WTC11 (cell line): ENCODE measurements at regions not wholly inside any gene's neighbourhood (a gene's known extent, or its start where the extent isn't known, plus 50 kb on each side); places are given as distances from the start of the nearest gene placed in this dataset.

Experiments
- ATAC-seq: fragments of 200-7000 bp; cut with Tn5 transposase; 2 replicates; pipeline ENCODE4 v1.10.0; 2021; ENCODE audit warnings: mild to moderate bottlenecking, moderate library complexity
- CTCF ChIA-PET: fragments of 300-600 bp; sonication (Branson Sonifier 250); formaldehyde crosslinking; loops from one replicate; lab custom pipeline; 2021; ENCODE audit warnings: antibody characterized with exemption; lab: Charles Lee
- POLR2A ChIA-PET: fragments of 350-600 bp; sonication (Branson Sonifier 250); formaldehyde crosslinking; loops from one replicate; lab custom pipeline; 2021; ENCODE audit warnings: antibody characterized with exemption; lab: Charles Lee
- DNase-seq: peaks from one replicate; pipeline ENCODE4 v3.0.0; 2021; ENCODE audit warnings: low spot score
- H3K27ac Mint-ChIP-seq: 2 replicates; pipeline ENCODE4 v1.8.0; 2021; ENCODE audit warnings: mixed read lengths
- H3K27me3 Mint-ChIP-seq: 2 replicates; pipeline ENCODE4 v1.8.0; 2021; ENCODE audit warnings: low read depth, mild to moderate bottlenecking, moderate library complexity, mixed read lengths
- H3K36me3 Mint-ChIP-seq: 2 replicates; pipeline ENCODE4 v1.8.0; 2021; ENCODE audit warnings: mixed read lengths
- H3K4me1 Mint-ChIP-seq: 2 replicates; pipeline ENCODE4 v1.8.0; 2022; ENCODE audit warnings: mixed read lengths
- H3K4me3 Mint-ChIP-seq: 2 replicates; pipeline ENCODE4 v1.8.0; 2021; ENCODE audit warnings: mild to moderate bottlenecking, moderate library complexity, mixed read lengths
- H3K9me3 Mint-ChIP-seq: 2 replicates; pipeline ENCODE4 v1.8.0; 2021; ENCODE audit warnings: mixed read lengths
- CBFB ChIP-seq: sonication (generic); formaldehyde crosslinking; IDR thresholded peaks from 2 replicates; pipeline ENCODE4 v1.8.1; 2022; ENCODE audit warnings: mild to moderate bottlenecking, low read depth, missing genetic modification reagents
- CREB1 ChIP-seq: sonication (generic); formaldehyde crosslinking; IDR thresholded peaks from 2 replicates; pipeline ENCODE4 v1.8.0; 2023; ENCODE audit warnings: mild to moderate bottlenecking, missing genetic modification reagents
- E2F5 ChIP-seq: sonication (generic); formaldehyde crosslinking; IDR thresholded peaks from 2 replicates; pipeline ENCODE4 v1.8.1; 2022; ENCODE audit warnings: mild to moderate bottlenecking, moderate library complexity, missing genetic modification reagents
- FOXK1 ChIP-seq: sonication (generic); formaldehyde crosslinking; IDR thresholded peaks from 2 replicates; pipeline ENCODE4 v1.8.0; 2022; ENCODE audit warnings: mild to moderate bottlenecking, moderate library complexity, missing genetic modification reagents
- HMGXB4 ChIP-seq: sonication (generic); formaldehyde crosslinking; IDR thresholded peaks from 2 replicates; pipeline ENCODE4 v1.8.1; 2023; ENCODE audit warnings: mild to moderate bottlenecking, moderate library complexity, missing genetic modification reagents
- JUN ChIP-seq: sonication (generic); formaldehyde crosslinking; IDR thresholded peaks from 2 replicates; pipeline ENCODE4 v1.8.0; 2023; ENCODE audit warnings: mild to moderate bottlenecking, missing genetic modification reagents
- NR1H2 ChIP-seq: sonication (generic); formaldehyde crosslinking; IDR thresholded peaks from 2 replicates; pipeline ENCODE4 v1.9.0; 2021; ENCODE audit warnings: mild to moderate bottlenecking, moderate library complexity, missing genetic modification reagents
- ZBTB21 ChIP-seq: sonication (generic); formaldehyde crosslinking; IDR thresholded peaks from 2 replicates; pipeline ENCODE4 v1.8.1; 2023; ENCODE audit warnings: mild to moderate bottlenecking, missing genetic modification reagents, borderline replicate concordance
- ZNF423 ChIP-seq: fragments of 250-450 bp; sonication (Bioruptor Pico); IDR thresholded peaks from 2 replicates; pipeline ENCODE4 v2.1.2; 2022; ENCODE audit warnings: mild to moderate bottlenecking, moderate library complexity
- ZNF671 ChIP-seq: fragments of 250-450 bp; sonication (Bioruptor Pico); IDR thresholded peaks from 2 replicates; pipeline ENCODE4 v1.8.0; 2021; ENCODE audit warnings: mild to moderate bottlenecking
- TF ChIP-seq, protein P1 (sequence below): sonication (generic); formaldehyde crosslinking; IDR thresholded peaks from 2 replicates; pipeline ENCODE4 v1.8.0; 2023; ENCODE audit warnings: missing genetic modification reagents
- TF ChIP-seq, protein P2 (sequence below): sonication (generic); formaldehyde crosslinking; IDR thresholded peaks from 2 replicates; pipeline ENCODE4 v1.8.0; 2023; ENCODE audit warnings: mild to moderate bottlenecking, missing genetic modification reagents
- TF ChIP-seq, protein P3 (sequence below): fragments of 200-600 bp; IDR thresholded peaks from 2 replicates; pipeline ENCODE4 v1.8.0; 2022; ENCODE audit warnings: antibody characterized with exemption
- TF ChIP-seq, protein P4 (sequence below): sonication (generic); formaldehyde crosslinking; IDR thresholded peaks from 2 replicates; pipeline ENCODE4 v1.8.0; 2022; ENCODE audit warnings: missing genetic modification reagents

GRCh38 chr6:163725008-163725941 is 310.8 kb downstream of the QKI start:
- POLR2A ChIA-PET: no interaction called here
- no peak overlapping the region for H3K4me3 Mint-ChIP-seq
- no peak for ATAC-seq
- no peaks in the 10 kb centered on the region for H3K36me3 Mint-ChIP-seq
- DNase-seq: no peak
- no peaks in the 10 kb centered on the region for H3K9me3 Mint-ChIP-seq
- no peaks in the 10 kb centered on the region for H3K27me3 Mint-ChIP-seq
- no peak overlapping the region for H3K27ac Mint-ChIP-seq
- H3K4me1 Mint-ChIP-seq: no peaks in the 10 kb centered on the region; the same call in 1 of the 2 replicates
- no peak for TF ChIP-seq CREB1 (CRISPR knock-in tag)
- no peak for TF ChIP-seq ZNF423
- CTCF ChIA-PET: no interaction called here

DNA sequence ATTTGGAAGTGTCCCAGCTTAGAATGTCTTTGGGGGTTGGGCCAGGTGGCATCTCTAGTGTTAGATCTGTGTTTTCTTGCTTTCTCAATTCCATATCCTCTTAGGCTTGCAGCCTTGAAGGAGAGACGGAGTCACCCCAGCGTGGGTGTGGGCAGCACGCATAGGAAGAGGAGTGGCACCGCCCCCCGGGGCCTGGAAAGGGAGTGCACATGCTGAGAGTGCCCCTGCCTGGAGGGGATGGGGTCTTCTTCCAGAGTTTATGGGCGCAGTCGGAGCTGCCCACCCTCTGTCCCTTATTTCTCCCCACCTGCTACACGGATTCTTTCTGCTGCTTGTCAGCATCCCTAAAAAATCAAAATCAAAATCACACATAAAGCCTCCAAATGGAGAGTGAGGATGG is 309.7 kb downstream of the QKI start:
- Mint-ChIP-seq H3K4me1 (no peaks in the 10 kb centered on the region; the same call in 1 of the 2 replicates), H3K27ac (no peak overlapping the region), H3K27me3 (no peaks in the 10 kb centered on the region), H3K36me3 (no peaks in the 10 kb centered on the region), H3K4me3 (no peak overlapping the region), H3K9me3 (no peaks in the 10 kb centered on the region)
- CTCF ChIA-PET: no interaction called here
- POLR2A ChIA-PET: no interaction called here
- DNase-seq: no peak
- ATAC-seq: no peak
- no peak for TF ChIP-seq HMGXB4
- no peak for TF ChIP-seq ZBTB21 (CRISPR knock-in tag)
- TF ChIP-seq, protein P1, sequence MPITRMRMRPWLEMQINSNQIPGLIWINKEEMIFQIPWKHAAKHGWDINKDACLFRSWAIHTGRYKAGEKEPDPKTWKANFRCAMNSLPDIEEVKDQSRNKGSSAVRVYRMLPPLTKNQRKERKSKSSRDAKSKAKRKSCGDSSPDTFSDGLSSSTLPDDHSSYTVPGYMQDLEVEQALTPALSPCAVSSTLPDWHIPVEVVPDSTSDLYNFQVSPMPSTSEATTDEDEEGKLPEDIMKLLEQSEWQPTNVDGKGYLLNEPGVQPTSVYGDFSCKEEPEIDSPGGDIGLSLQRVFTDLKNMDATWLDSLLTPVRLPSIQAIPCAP (CRISPR knock-in tag): no peak
- TF ChIP-seq FOXK1: no peak
- no peak for TF ChIP-seq JUN (CRISPR knock-in tag)
- TF ChIP-seq E2F5: no peak
- TF ChIP-seq, protein P2, sequence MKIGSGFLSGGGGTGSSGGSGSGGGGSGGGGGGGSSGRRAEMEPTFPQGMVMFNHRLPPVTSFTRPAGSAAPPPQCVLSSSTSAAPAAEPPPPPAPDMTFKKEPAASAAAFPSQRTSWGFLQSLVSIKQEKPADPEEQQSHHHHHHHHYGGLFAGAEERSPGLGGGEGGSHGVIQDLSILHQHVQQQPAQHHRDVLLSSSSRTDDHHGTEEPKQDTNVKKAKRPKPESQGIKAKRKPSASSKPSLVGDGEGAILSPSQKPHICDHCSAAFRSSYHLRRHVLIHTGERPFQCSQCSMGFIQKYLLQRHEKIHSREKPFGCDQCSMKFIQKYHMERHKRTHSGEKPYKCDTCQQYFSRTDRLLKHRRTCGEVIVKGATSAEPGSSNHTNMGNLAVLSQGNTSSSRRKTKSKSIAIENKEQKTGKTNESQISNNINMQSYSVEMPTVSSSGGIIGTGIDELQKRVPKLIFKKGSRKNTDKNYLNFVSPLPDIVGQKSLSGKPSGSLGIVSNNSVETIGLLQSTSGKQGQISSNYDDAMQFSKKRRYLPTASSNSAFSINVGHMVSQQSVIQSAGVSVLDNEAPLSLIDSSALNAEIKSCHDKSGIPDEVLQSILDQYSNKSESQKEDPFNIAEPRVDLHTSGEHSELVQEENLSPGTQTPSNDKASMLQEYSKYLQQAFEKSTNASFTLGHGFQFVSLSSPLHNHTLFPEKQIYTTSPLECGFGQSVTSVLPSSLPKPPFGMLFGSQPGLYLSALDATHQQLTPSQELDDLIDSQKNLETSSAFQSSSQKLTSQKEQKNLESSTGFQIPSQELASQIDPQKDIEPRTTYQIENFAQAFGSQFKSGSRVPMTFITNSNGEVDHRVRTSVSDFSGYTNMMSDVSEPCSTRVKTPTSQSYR (CRISPR knock-in tag): no peak

- DNase-seq: no peak
- ChIA-PET CTCF (no interaction called here), POLR2A (no interaction called here)
- TF ChIP-seq, protein P3, sequence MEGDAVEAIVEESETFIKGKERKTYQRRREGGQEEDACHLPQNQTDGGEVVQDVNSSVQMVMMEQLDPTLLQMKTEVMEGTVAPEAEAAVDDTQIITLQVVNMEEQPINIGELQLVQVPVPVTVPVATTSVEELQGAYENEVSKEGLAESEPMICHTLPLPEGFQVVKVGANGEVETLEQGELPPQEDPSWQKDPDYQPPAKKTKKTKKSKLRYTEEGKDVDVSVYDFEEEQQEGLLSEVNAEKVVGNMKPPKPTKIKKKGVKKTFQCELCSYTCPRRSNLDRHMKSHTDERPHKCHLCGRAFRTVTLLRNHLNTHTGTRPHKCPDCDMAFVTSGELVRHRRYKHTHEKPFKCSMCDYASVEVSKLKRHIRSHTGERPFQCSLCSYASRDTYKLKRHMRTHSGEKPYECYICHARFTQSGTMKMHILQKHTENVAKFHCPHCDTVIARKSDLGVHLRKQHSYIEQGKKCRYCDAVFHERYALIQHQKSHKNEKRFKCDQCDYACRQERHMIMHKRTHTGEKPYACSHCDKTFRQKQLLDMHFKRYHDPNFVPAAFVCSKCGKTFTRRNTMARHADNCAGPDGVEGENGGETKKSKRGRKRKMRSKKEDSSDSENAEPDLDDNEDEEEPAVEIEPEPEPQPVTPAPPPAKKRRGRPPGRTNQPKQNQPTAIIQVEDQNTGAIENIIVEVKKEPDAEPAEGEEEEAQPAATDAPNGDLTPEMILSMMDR: no peak
- TF ChIP-seq, protein P4, sequence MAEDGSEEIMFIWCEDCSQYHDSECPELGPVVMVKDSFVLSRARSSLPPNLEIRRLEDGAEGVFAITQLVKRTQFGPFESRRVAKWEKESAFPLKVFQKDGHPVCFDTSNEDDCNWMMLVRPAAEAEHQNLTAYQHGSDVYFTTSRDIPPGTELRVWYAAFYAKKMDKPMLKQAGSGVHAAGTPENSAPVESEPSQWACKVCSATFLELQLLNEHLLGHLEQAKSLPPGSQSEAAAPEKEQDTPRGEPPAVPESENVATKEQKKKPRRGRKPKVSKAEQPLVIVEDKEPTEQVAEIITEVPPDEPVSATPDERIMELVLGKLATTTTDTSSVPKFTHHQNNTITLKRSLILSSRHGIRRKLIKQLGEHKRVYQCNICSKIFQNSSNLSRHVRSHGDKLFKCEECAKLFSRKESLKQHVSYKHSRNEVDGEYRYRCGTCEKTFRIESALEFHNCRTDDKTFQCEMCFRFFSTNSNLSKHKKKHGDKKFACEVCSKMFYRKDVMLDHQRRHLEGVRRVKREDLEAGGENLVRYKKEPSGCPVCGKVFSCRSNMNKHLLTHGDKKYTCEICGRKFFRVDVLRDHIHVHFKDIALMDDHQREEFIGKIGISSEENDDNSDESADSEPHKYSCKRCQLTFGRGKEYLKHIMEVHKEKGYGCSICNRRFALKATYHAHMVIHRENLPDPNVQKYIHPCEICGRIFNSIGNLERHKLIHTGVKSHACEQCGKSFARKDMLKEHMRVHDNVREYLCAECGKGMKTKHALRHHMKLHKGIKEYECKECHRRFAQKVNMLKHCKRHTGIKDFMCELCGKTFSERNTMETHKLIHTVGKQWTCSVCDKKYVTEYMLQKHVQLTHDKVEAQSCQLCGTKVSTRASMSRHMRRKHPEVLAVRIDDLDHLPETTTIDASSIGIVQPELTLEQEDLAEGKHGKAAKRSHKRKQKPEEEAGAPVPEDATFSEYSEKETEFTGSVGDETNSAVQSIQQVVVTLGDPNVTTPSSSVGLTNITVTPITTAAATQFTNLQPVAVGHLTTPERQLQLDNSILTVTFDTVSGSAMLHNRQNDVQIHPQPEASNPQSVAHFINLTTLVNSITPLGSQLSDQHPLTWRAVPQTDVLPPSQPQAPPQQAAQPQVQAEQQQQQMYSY (CRISPR knock-in tag): no peak
- TF ChIP-seq NR1H2 (no peak), CBFB (no peak), HMGXB4 (no peak), ZNF671 (CRISPR knock-in tag) (no peak)
Measured at GRCh38 chr6:163723759-163724158, 309.2 kb downstream of the QKI start.

More at GRCh38 chr6:163723759-163724158, 309.2 kb downstream of the QKI start:
- Mint-ChIP-seq H3K27me3 (no peaks in the 10 kb centered on the region), H3K9me3 (no peaks in the 10 kb centered on the region), H3K4me3 (no peak overlapping the region), H3K4me1 (no peaks in the 10 kb centered on the region; the same call in 1 of the 2 replicates), H3K36me3 (no peaks in the 10 kb centered on the region), H3K27ac (no peak overlapping the region)
- ATAC-seq: no peak
